ENCODE measurements at regions not wholly inside any gene's neighbourhood (a gene's known extent, or its start where the extent isn't known, plus 50 kb on each side); places are given as distances from the start of the nearest gene placed in this dataset.

GRCh38 chr2:105150231-105150630, 91.3 kb upstream of the GPR45 start:
- peaks cover 0 to 5% (median 2%) of the 10 kb centered on the region in 4 experiments; a peak in 1 of 7 replicates for H3K4me1 ChIP-seq (replicated peaks in 1 of 4; ENCODE audit: control insufficient read depth in 3 of 4, insufficient read depth in 4 of 4, low read length in 3 of 4)

More at GRCh38 chr2:105150231-105150630, 91.3 kb upstream of the GPR45 start:
- Histone ChIP-seq H2BK12ac (ENCODE audit: low read depth, low read length) (no peak overlapping the region), H2BK20ac (ENCODE audit: low read length) (no peak overlapping the region), H4K5ac (ENCODE audit: insufficient read length, low read depth, low read length) (no peak overlapping the region), H2BK5ac (ENCODE audit: low read depth, low read length) (no peak overlapping the region), H3K56ac (replicated peaks; ENCODE audit: insufficient read length, low read depth, low read length) (no peak overlapping the region), H2AK5ac (ENCODE audit: low read depth, low read length) (no peak overlapping the region), H3K27ac (ENCODE audit: low read depth, low read length) (no peak overlapping the region), H3K4me2 (ENCODE audit: insufficient read depth in 1 of 2, low read depth in 2 of 2, low read length in 2 of 2) (no peak overlapping the region), H3K18ac (ENCODE audit: extremely low read depth, low read length) (no peak overlapping the region), H2BK15ac (ENCODE audit: low read length) (no peak overlapping the region), H4K20me1 (replicated peaks in 1 of 2; ENCODE audit: control insufficient read depth in 1 of 2, insufficient read depth in 2 of 2, low read length in 2 of 2) (no peaks in the 10 kb centered on the region), H3K4me3 (ENCODE audit: extremely low read depth in 1 of 4, insufficient read depth in 2 of 4, low read depth in 3 of 4, low read length in 4 of 4) (no peak overlapping the region), H4K91ac (replicated peaks; ENCODE audit: insufficient read length, low read length) (no peak overlapping the region), H3K4ac (replicated peaks; ENCODE audit: insufficient read length, low read depth, low read length) (no peak overlapping the region), H2AFZ (ENCODE audit: low read length) (no peak overlapping the region), H3K23me2 (ENCODE audit: low read depth, low read length) (peaks cover 2% of the 10 kb centered on the region; the same call in 1 of the 2 replicates), H3K23ac (ENCODE audit: insufficient read length) (no peak overlapping the region), H3K27me3 (replicated peaks in 1 of 4; ENCODE audit: control insufficient read depth in 3 of 4, extremely low read depth in 1 of 4, insufficient read depth in 3 of 4, low read length in 3 of 4) (no peaks in the 10 kb centered on the region), H3K36me3 (ENCODE audit: control insufficient read depth in 2 of 4, insufficient read depth in 4 of 4, low read length in 3 of 4) (no peaks in the 10 kb centered on the region), H4K8ac (ENCODE audit: extremely low read depth, insufficient read depth, low read length) (no peak overlapping the region), H3K14ac (ENCODE audit: insufficient read length) (no peak overlapping the region), H3K79me2 (ENCODE audit: control insufficient read depth in 1 of 2, insufficient read depth in 2 of 2, low read length in 2 of 2) (no peaks in the 10 kb centered on the region), H3K9ac (replicated peaks in 1 of 4; ENCODE audit: extremely low read depth in 1 of 4, low read depth in 3 of 4, low read length in 3 of 4) (no peak overlapping the region), H3K79me1 (ENCODE audit: low read depth, low read length) (0 out of 2 replicates have a peak, but pooled peaks cover 2% of the 10 kb centered on the region), H3K9me3 (ENCODE audit: insufficient read depth in 2 of 2, low read depth in 1 of 2, low read length in 1 of 2) (no peaks in the 10 kb centered on the region), H2BK120ac (replicated peaks; ENCODE audit: low read depth, low read length) (no peak overlapping the region)
- CTCF ChIA-PET (ENCODE audit: partially characterized antibody), result interaction anchor here (0.6 to 1.6 kb wide), 4 partner anchors 15 to 89 kb away, joined by 3 to 7 read pairs (median 3); no protein-coding TSS in a partner anchor
- TF ChIP-seq CTCF (IDR thresholded peaks at IDR 0.05; ENCODE audit: control extremely low read depth in 1 of 3, insufficient read depth in 1 of 3, low read depth in 1 of 3, low read length in 3 of 3) (no peak), POLR2AphosphoS5 (IDR thresholded peaks at IDR 0.05; ENCODE audit: low read depth, low read length) (no peak), MAX (IDR thresholded peaks at IDR 0.05) (no peak), KDM4A (IDR thresholded peaks at IDR 0.05; ENCODE audit: low read depth, low read length, severe bottlenecking) (no peak), ATF3 (IDR thresholded peaks at IDR 0.05; ENCODE audit: insufficient read depth, low read depth, low read length) (no peak)
- 90% methylated on average over 3 of the region's 3 CpGs; no CpG with 5 or more reads in 1 of the 2 experiments for WGBS, 2 experiments (ENCODE audit: extremely low coverage in 1 of 2, insufficient coverage in 1 of 2, insufficient read length in 1 of 2, insufficient replicate concordance in 2 of 2, low coverage in 1 of 2, low lambda C conversion rate in 2 of 2, missing lambda C conversion rate in 1 of 2)
- DNase-seq (ENCODE audit: low read depth in 1 of 2, low spot score in 2 of 2) (no peak), FAIRE-seq (no peak)
- POLR2A ChIA-PET (ENCODE audit: partially characterized antibody), result interaction anchor here (2.0 kb wide), 1 partner anchor 21 kb away, joined by 6 read pairs; no protein-coding TSS in a partner anchor
